NB4 (cell line): ENCODE measurements at regions not wholly inside any gene's neighbourhood (a gene's known extent, or its start where the extent isn't known, plus 50 kb on each side); places are given as distances from the start of the nearest gene placed in this dataset.

ENCODE experiments used
- CTCF ChIP-seq: IDR thresholded peaks from one replicate; pipeline ENCODE4 v1.5.1; 2012; ENCODE audit warnings: low read depth, low read length
- POLR2A ChIP-seq: IDR thresholded peaks from 2 replicates; pipeline ENCODE4 v1.6.1; 2011; ENCODE audit warnings: mild to moderate bottlenecking; ENCODE audit not compliant: insufficient read length; ENCODE audit errors: extremely low read depth

GRCh38 chr16:52384378-52384777, 162.6 kb downstream of the TOX3 start:
- TF ChIP-seq CTCF (no peak), POLR2A (no peak)
